NCI-H1048 (cell line): ENCODE measurements at regions not wholly inside any gene's neighbourhood (a gene's known extent, or its start where the extent isn't known, plus 50 kb on each side); places are given as distances from the start of the nearest gene placed in this dataset.
"Not testable (repeated sequence)": the region's sequence is repeated elsewhere in the genome, so short reads cannot be mapped to it uniquely, and the experiment has no call there.

Experiments
- DNase-seq: peaks from one replicate; lab custom pipeline; 2025; lab: John Stamatoyannopoulos, UW

GRCh38 chrX:45485719-45486118 is 285.0 kb upstream of the DIPK2B start:
- no peak for DNase-seq

- no peak for DNase-seq
Observed at GRCh38 chrX:45479835-45480422, 279.3 kb upstream of the DIPK2B start.

- no peak for DNase-seq
Observed at GRCh38 chrX:45479196-45479834, 278.6 kb upstream of the DIPK2B start.

GRCh38 chrX:45472968-45473367 is 272.3 kb upstream of the DIPK2B start:
- DNase-seq, result no peak

- not testable (repeated sequence) for DNase-seq
Observed at GRCh38 chrX:45467537-45467936, 266.9 kb upstream of the DIPK2B start.

GRCh38 chrX:45455732-45456131 is 255.1 kb upstream of the DIPK2B start:
- DNase-seq, result not testable (repeated sequence)

- no peak for DNase-seq
Observed at GRCh38 chrX:45454290-45454689, 253.6 kb upstream of the DIPK2B start.

- DNase-seq, result no peak
Observed at GRCh38 chrX:45449982-45450381, 249.3 kb upstream of the DIPK2B start.

GRCh38 chrX:45447995-45448394 is 247.3 kb upstream of the DIPK2B start:
- DNase-seq, result no peak

GRCh38 chrX:45447331-45447730 is 246.7 kb upstream of the DIPK2B start:
- no peak for DNase-seq

- DNase-seq, result no peak
Observed at GRCh38 chrX:45445745-45446412, 245.2 kb upstream of the DIPK2B start.

GRCh38 chrX:45437186-45437585 is 236.5 kb upstream of the DIPK2B start:
- DNase-seq, result no peak

- DNase-seq, result no peak
Observed at GRCh38 chrX:45435481-45435880, 234.8 kb upstream of the DIPK2B start.

- no peak for DNase-seq
Observed at GRCh38 chrX:45434231-45434630, 233.6 kb upstream of the DIPK2B start.

- no peak for DNase-seq
Observed at GRCh38 chrX:45428831-45429230, 228.2 kb upstream of the DIPK2B start.

- DNase-seq, result no peak
Observed at GRCh38 chrX:45424326-45424725, 223.7 kb upstream of the DIPK2B start.

GRCh38 chrX:45422216-45422925 is 221.7 kb upstream of the DIPK2B start:
- DNase-seq, result no peak

GRCh38 chrX:45421806-45422205 is 221.1 kb upstream of the DIPK2B start:
- no peak for DNase-seq

GRCh38 chrX:45404206-45404605 is 203.5 kb upstream of the DIPK2B start:
- DNase-seq, result no peak

- no peak for DNase-seq
Observed at GRCh38 chrX:45401923-45402322, 201.2 kb upstream of the DIPK2B start.

- DNase-seq, result not testable (repeated sequence)
Observed at GRCh38 chrX:45400951-45401725, 200.5 kb upstream of the DIPK2B start.
